ENCODE measurements at regions not wholly inside any gene's neighbourhood (a gene's known extent, or its start where the extent isn't known, plus 50 kb on each side); places are given as distances from the start of the nearest gene placed in this dataset.
"Not testable (repeated sequence)": the region's sequence is repeated elsewhere in the genome, so short reads cannot be mapped to it uniquely, and the experiment has no call there.

GRCh38 chr2:150700666-150701580 lies 213.5 kb upstream of the RND3 start:
- no peak for DNase-seq

GRCh38 chr2:150699218-150699617 lies 211.8 kb upstream of the RND3 start:
- no peak for DNase-seq

GRCh38 chr2:150698016-150698661 lies 210.7 kb upstream of the RND3 start:
- DNase-seq = peak; percentile 85

GRCh38 chr2:150697596-150697995 lies 210.1 kb upstream of the RND3 start:
- DNase-seq = no peak

- DNase-seq = no peak
Measured at GRCh38 chr2:150695451-150696135, 208.1 kb upstream of the RND3 start.

- no peak for DNase-seq
Measured at GRCh38 chr2:150693556-150693955, 206.1 kb upstream of the RND3 start.

- DNase-seq = no peak
Measured at GRCh38 chr2:150690870-150691269, 203.4 kb upstream of the RND3 start.

GRCh38 chr2:150690261-150690660 lies 202.8 kb upstream of the RND3 start:
- no peak for DNase-seq

- DNase-seq = peak; percentile 35
Measured at GRCh38 chr2:150689590-150689989, 202.1 kb upstream of the RND3 start.

- peak; percentile 28 for DNase-seq
Measured at GRCh38 chr2:150688016-150688415, 200.5 kb upstream of the RND3 start.

GRCh38 chr2:150686391-150686790 lies 198.9 kb upstream of the RND3 start:
- DNase-seq = peak; percentile 63

- peak; percentile 69 for DNase-seq
Measured at GRCh38 chr2:150681120-150681804, 193.8 kb upstream of the RND3 start.

GRCh38 chr2:150679456-150680120 lies 192.1 kb upstream of the RND3 start:
- DNase-seq = peak; percentile 31

- no peak for DNase-seq
Measured at GRCh38 chr2:150677551-150677950, 190.1 kb upstream of the RND3 start.

GRCh38 chr2:150676747-150677383 lies 189.4 kb upstream of the RND3 start:
- DNase-seq = no peak

GRCh38 chr2:150675807-150676206 lies 188.3 kb upstream of the RND3 start:
- DNase-seq = no peak

- peak; percentile 71 for DNase-seq
Measured at GRCh38 chr2:150674283-150674682, 186.8 kb upstream of the RND3 start.

- peak; percentile 89 for DNase-seq
Measured at GRCh38 chr2:150672311-150672710, 184.8 kb upstream of the RND3 start.

- no peak for DNase-seq
Measured at GRCh38 chr2:150669492-150669891, 182.0 kb upstream of the RND3 start.

- not testable (repeated sequence) for DNase-seq
Measured at GRCh38 chr2:150667039-150667438, 179.6 kb upstream of the RND3 start.

GRCh38 chr2:150663143-150663542 lies 175.7 kb upstream of the RND3 start:
- peak; percentile 93 for DNase-seq

GRCh38 chr2:150656002-150656401 lies 168.5 kb upstream of the RND3 start:
- no peak for DNase-seq

Measured in fibroblast of skin of scalp (primary cell).